CD4-positive, alpha-beta memory T cell (primary cell): ENCODE measurements at regions not wholly inside any gene's neighbourhood (a gene's known extent, or its start where the extent isn't known, plus 50 kb on each side); places are given as distances from the start of the nearest gene placed in this dataset.

ENCODE experiments used
- CTCF ChIA-PET: fragments of 350-600 bp; sonication (Branson Sonifier 250); formaldehyde crosslinking; loops from one replicate; lab custom pipeline; 2021; ENCODE audit warnings: inconsistent platforms; ENCODE audit not compliant: partially characterized antibody; lab: Charles Lee
- POLR2A ChIA-PET: fragments of 350-600 bp; sonication (Branson Sonifier 250); formaldehyde crosslinking; loops from one replicate; lab custom pipeline; 2021; ENCODE audit not compliant: partially characterized antibody; lab: Charles Lee
- DNase-seq, 5 donors: peaks; one replicate each; pipeline versions ENCODE4 v3.0.0 to v3.0.0-alpha.2; 2020 to 2022; ENCODE audit warnings: mixed read lengths in 1 of 5
- H3K27ac ChIP-seq: one replicate; pipeline ENCODE4 v1.7.0; 2013; ENCODE audit warnings: low read depth, low read length
- H3K27me3 ChIP-seq: 2 replicates; pipeline ENCODE4 v1.7.0; 2013; ENCODE audit warnings: mild to moderate bottlenecking, low read length, moderate library complexity; ENCODE audit not compliant: insufficient read depth
- H3K36me3 ChIP-seq: 2 replicates; pipeline ENCODE4 v1.7.0; 2013; ENCODE audit warnings: mild to moderate bottlenecking, low read length, moderate library complexity; ENCODE audit not compliant: insufficient read depth
- H3K4me1 ChIP-seq: 2 replicates; pipeline ENCODE4 v1.7.0; 2013; ENCODE audit warnings: mild to moderate bottlenecking, low read length, moderate library complexity; ENCODE audit not compliant: insufficient read depth
- H3K4me3 ChIP-seq, 2 donors: one replicate each; pipeline ENCODE4 v1.7.0; 2013; ENCODE audit warnings: low read length in 2 of 2, mild to moderate bottlenecking in 1 of 2
- H3K9me3 ChIP-seq, 2 donors: one replicate each; pipeline ENCODE4 v1.7.0; 2013; ENCODE audit warnings: low read length in 2 of 2, control low read depth in 1 of 2; ENCODE audit not compliant: control insufficient read depth in 1 of 2
- H3K27ac Mint-ChIP-seq, 7 donors: one replicate each; pipeline ENCODE4 v1.8.0; 2020 to 2021; ENCODE audit warnings: mixed read lengths in 7 of 7, mild to moderate bottlenecking in 6 of 7, inconsistent platforms in 3 of 7, moderate library complexity in 3 of 7
- H3K27me3 Mint-ChIP-seq, 2 donors: one replicate each; pipeline ENCODE4 v1.8.0; 2020 to 2021; ENCODE audit warnings: mixed read lengths in 2 of 2
- H3K36me3 Mint-ChIP-seq, 2 donors: one replicate each; pipeline ENCODE4 v1.8.0; 2020 to 2021; ENCODE audit warnings: mixed read lengths in 2 of 2, inconsistent platforms in 1 of 2, mild to moderate bottlenecking in 1 of 2
- H3K4me1 Mint-ChIP-seq, 4 donors: one replicate each; pipeline ENCODE4 v1.8.0; 2020 to 2021; ENCODE audit warnings: mixed read lengths in 4 of 4, mild to moderate bottlenecking in 1 of 4
- H3K4me3 Mint-ChIP-seq, 8 donors: one replicate each; pipeline ENCODE4 v1.8.0; 2020 to 2021; ENCODE audit warnings: mixed read lengths in 8 of 8, mild to moderate bottlenecking in 7 of 8, moderate library complexity in 6 of 8, inconsistent platforms in 3 of 8
- H3K9me3 Mint-ChIP-seq, 8 donors: one replicate each; pipeline ENCODE4 v1.8.0; 2020 to 2021; ENCODE audit warnings: mixed read lengths in 8 of 8, mild to moderate bottlenecking in 5 of 8, inconsistent platforms in 3 of 8, moderate library complexity in 1 of 8
- intact Hi-C: fragments of 100-400 bp; cut with micrococcal nuclease; formaldehyde crosslinking; loops from one replicate; pipeline ENCODE4 v1.15.1; 2023

DNA sequence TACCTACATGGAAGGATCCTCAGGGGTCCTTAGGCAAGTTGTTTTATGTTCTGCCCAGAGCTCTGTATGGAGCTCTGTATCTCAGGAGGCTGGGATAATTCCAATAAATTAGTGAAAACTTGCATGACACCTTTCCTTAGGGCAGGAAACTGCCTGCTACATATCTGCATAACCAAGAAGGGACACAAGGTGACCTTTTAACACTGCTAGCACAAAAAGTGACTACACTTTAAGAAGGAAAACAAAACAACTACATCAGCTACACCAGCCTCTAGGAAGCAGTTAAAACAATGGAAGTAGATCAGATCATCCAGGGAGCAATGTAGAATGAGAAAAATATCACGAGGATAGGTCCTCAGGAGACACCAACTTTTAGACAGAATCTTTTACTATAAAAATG, 93.9 kb downstream of the TNFSF18 start:
- Histone ChIP-seq H3K4me1 (no peaks in the 10 kb centered on the region), H3K27ac (no peak overlapping the region), H3K4me3 (no peak overlapping the region), H3K36me3 (no peaks in the 10 kb centered on the region), H3K9me3 (no peaks in the 10 kb centered on the region), H3K27me3 (no peaks in the 10 kb centered on the region)
- POLR2A ChIA-PET: no interaction called here
- CTCF ChIA-PET: no interaction called here
- DNase-seq: no peak
- Mint-ChIP-seq H3K9me3 (peaks cover 0 to 2% (median 0%) of the 10 kb centered on the region in 8 donors), H3K36me3 (no peaks in the 10 kb centered on the region), H3K27me3 (no peaks in the 10 kb centered on the region), H3K27ac (no peak overlapping the region), H3K4me1 (peaks cover 3 to 13% (median 10%) of the 10 kb centered on the region in 4 donors), H3K4me3 (no peak overlapping the region)
- intact Hi-C loops: no loop called here

DNA sequence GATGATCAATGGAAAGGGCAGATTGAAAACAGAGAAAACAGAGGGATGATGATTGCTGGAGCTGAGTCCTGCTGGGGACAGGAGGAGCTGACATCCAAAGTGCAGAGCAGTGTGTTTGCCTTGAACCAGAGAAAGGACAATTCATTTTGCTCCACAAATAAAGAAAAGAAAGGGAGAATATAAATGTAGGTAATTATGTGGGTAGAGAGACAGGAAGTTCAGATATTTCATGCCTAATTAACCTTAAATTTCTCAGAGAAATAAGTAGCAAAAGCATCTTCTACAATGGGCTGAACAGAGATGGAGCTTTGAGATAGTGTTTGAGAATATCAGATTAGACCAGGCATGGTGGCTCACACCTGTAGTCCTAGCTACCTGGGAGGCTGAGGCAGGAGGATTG, 93.2 kb downstream of the TNFSF18 start:
- Mint-ChIP-seq H3K9me3 (peaks cover 0 to 2% (median 0%) of the 10 kb centered on the region in 8 donors), H3K4me1 (peaks cover 1 to 7% (median 5%) of the 10 kb centered on the region in 4 donors), H3K27me3 (no peaks in the 10 kb centered on the region), H3K36me3 (no peaks in the 10 kb centered on the region), H3K4me3 (no peak overlapping the region), H3K27ac (no peak overlapping the region)
- Histone ChIP-seq H3K27ac (no peak overlapping the region), H3K27me3 (no peaks in the 10 kb centered on the region), H3K9me3 (no peaks in the 10 kb centered on the region), H3K4me1 (no peaks in the 10 kb centered on the region), H3K36me3 (no peaks in the 10 kb centered on the region), H3K4me3 (no peak overlapping the region)
- intact Hi-C loops: no loop called here
- DNase-seq: no peak
- POLR2A ChIA-PET: no interaction called here
- CTCF ChIA-PET: no interaction called here

DNA sequence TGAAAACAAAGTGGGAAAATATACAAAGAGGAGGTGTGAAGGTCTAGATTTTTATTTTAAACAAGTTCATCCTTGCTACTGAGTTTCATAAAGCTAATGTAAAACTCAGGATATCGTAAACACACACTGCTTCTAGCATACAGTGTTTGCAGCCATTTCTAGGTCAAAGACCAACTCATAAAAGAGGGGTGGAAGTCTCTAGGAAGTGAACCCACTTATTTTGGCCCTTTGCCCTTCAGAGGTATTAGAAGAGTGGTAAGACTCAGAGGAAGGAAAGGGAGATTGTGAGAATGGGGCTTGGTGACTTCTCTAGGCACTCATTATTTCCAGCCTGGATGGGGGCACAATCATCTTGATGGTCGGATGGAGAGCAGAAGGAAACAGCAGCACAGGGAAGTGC, 91.2 kb downstream of the TNFSF18 start:
- CTCF ChIA-PET: no interaction called here
- intact Hi-C loops: no loop called here
- no peak overlapping the region for H3K4me3 Mint-ChIP-seq

GRCh38 chr1:172960019-172960418, 90.7 kb downstream of the TNFSF18 start:
- intact Hi-C loops: no loop called here
- H3K27ac Mint-ChIP-seq: no peak overlapping the region
- no peaks in the 10 kb centered on the region for H3K27me3 ChIP-seq

More for the DNA sequence above, 91.2 kb downstream of the TNFSF18 start:
- H3K4me3 ChIP-seq: no peak overlapping the region
- H3K36me3 ChIP-seq: no peaks in the 10 kb centered on the region
- DNase-seq: no peak
- POLR2A ChIA-PET: no interaction called here
- H3K4me1 ChIP-seq: no peaks in the 10 kb centered on the region
- H3K27ac ChIP-seq: no peak overlapping the region
- H3K9me3 ChIP-seq: no peaks in the 10 kb centered on the region
- peaks cover 0 to 3% (median under 1%) of the 10 kb centered on the region in 4 donors for H3K4me1 Mint-ChIP-seq
- no peaks in the 10 kb centered on the region for H3K36me3 Mint-ChIP-seq
- peaks cover 0 to 2% (median 0%) of the 10 kb centered on the region in 8 donors for H3K9me3 Mint-ChIP-seq
- no peaks in the 10 kb centered on the region for H3K27me3 Mint-ChIP-seq
- no peak overlapping the region for H3K27ac Mint-ChIP-seq
- no peaks in the 10 kb centered on the region for H3K27me3 ChIP-seq

GRCh38 chr1:172960454-172961208, 90.1 kb downstream of the TNFSF18 start:
- intact Hi-C loops: no loop called here
- H3K9me3 ChIP-seq: no peaks in the 10 kb centered on the region
- no peaks in the 10 kb centered on the region for H3K36me3 Mint-ChIP-seq
- H3K4me1 Mint-ChIP-seq: peaks cover 0 to 3% (median under 1%) of the 10 kb centered on the region in 4 donors
- CTCF ChIA-PET: no interaction called here
- H3K27ac Mint-ChIP-seq: no peak overlapping the region
- H3K9me3 Mint-ChIP-seq: peaks cover 0 to 2% (median 0%) of the 10 kb centered on the region in 8 donors
- POLR2A ChIA-PET: interaction anchor here (0.7 kb wide), 1 partner anchor 14 kb away, joined by 3 read pairs; no protein-coding TSS in a partner anchor
- no peaks in the 10 kb centered on the region for H3K36me3 ChIP-seq
- DNase-seq: no peak
- no peak overlapping the region for H3K4me3 ChIP-seq
- no peak overlapping the region for H3K27ac ChIP-seq
- H3K4me3 Mint-ChIP-seq: no peak overlapping the region
- H3K27me3 Mint-ChIP-seq: no peaks in the 10 kb centered on the region
- H3K4me1 ChIP-seq: no peaks in the 10 kb centered on the region
- no peaks in the 10 kb centered on the region for H3K27me3 ChIP-seq

More at GRCh38 chr1:172960019-172960418, 90.7 kb downstream of the TNFSF18 start:
- H3K27ac ChIP-seq: no peak overlapping the region
- no peaks in the 10 kb centered on the region for H3K9me3 ChIP-seq
- Mint-ChIP-seq H3K36me3 (no peaks in the 10 kb centered on the region), H3K9me3 (peaks cover 0 to 2% (median 0%) of the 10 kb centered on the region in 8 donors), H3K4me1 (peaks cover 0 to 3% (median under 1%) of the 10 kb centered on the region in 4 donors), H3K4me3 (no peak overlapping the region), H3K27me3 (no peaks in the 10 kb centered on the region)
- no peak for DNase-seq
- ChIA-PET CTCF (no interaction called here), POLR2A (no interaction called here)
- no peaks in the 10 kb centered on the region for H3K36me3 ChIP-seq
- H3K4me3 ChIP-seq: no peak overlapping the region
- no peaks in the 10 kb centered on the region for H3K4me1 ChIP-seq

DNA sequence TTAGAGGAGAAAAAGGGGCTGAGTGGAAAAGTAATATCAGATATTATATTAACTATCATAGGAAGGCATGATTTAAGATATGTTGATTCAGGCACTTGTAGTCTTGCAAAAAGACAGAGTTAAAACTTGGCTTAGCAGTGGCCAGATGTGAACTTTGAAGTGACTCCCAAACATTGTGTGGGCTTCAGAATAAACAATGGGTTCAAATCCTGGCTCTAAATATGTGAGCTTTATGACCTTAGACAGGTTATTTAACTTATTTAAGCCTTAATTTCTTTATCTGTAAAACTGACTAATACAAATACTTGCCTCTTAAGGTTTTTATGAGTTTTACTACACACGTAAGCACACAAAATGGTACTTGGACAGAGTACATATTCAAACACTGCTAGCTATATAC, 85.9 kb downstream of the TNFSF18 start:
- POLR2A ChIA-PET: no interaction called here
- H3K4me1 ChIP-seq: no peaks in the 10 kb centered on the region
- Mint-ChIP-seq H3K27me3 (no peaks in the 10 kb centered on the region), H3K4me3 (no peak overlapping the region), H3K9me3 (peaks cover 0 to 3% (median 0%) of the 10 kb centered on the region in 8 donors), H3K36me3 (no peaks in the 10 kb centered on the region), H3K4me1 (peaks cover 0 to 1% (median 0%) of the 10 kb centered on the region in 4 donors), H3K27ac (no peak overlapping the region)
- H3K36me3 ChIP-seq: no peaks in the 10 kb centered on the region
- CTCF ChIA-PET: no interaction called here
- intact Hi-C loops: no loop called here
- no peak overlapping the region for H3K4me3 ChIP-seq
- no peak for DNase-seq
- H3K27me3 ChIP-seq: no peaks in the 10 kb centered on the region
- H3K27ac ChIP-seq: no peak overlapping the region
- H3K9me3 ChIP-seq: no peaks in the 10 kb centered on the region

DNA sequence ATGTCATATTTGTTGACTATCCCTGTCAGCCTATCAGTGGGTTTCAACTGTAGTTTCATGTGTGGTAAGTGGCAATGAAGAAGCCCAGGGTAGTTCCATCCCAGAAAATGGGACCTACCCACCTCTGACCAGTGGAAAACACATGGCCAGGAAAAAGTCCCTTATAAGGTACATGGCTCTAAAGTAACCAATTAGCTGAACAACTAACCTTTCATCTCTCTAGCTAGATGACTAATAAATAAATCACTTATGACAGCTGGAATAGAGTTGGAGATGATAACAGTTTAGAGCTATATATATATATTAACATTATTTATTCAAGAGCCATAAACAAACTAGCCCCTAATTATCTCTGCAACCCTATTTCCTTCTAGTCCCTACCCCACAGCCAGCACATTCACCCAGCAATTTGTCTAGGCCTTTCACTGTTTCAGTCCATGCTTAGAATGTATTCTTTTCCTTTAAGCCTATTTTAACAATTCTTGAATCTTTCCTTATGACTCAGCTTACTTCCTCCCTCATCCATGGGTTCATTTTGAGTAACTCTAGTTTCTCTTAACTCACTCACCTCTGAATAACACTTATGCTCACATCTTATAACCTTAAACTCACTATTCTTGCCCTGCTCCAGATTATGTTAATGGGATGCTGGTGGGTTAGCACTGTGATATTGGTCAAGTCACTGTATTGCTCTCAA, 83.7 kb downstream of the TNFSF18 start:
- POLR2A ChIA-PET: no interaction called here
- Histone ChIP-seq H3K9me3 (no peaks in the 10 kb centered on the region), H3K27ac (no peak overlapping the region), H3K4me3 (no peak overlapping the region), H3K36me3 (no peaks in the 10 kb centered on the region), H3K4me1 (no peaks in the 10 kb centered on the region), H3K27me3 (no peaks in the 10 kb centered on the region)
- Mint-ChIP-seq H3K9me3 (peaks cover 0 to 2% (median 0%) of the 10 kb centered on the region in 8 donors), H3K36me3 (no peaks in the 10 kb centered on the region), H3K27ac (no peak overlapping the region), H3K27me3 (no peaks in the 10 kb centered on the region), H3K4me1 (no peaks in the 10 kb centered on the region), H3K4me3 (no peak overlapping the region)
- intact Hi-C loops: no loop called here
- no peak for DNase-seq
- CTCF ChIA-PET: no interaction called here
